Smooth muscle cell (in vitro differentiated cells): ENCODE measurements at regions not wholly inside any gene's neighbourhood (a gene's known extent, or its start where the extent isn't known, plus 50 kb on each side); places are given as distances from the start of the nearest gene placed in this dataset.

Experiments used
- DNase-seq: peaks from one replicate; lab custom pipeline; 2025; ENCODE audit not compliant: unreplicated experiment; lab: John Stamatoyannopoulos, UW
- H2AFZ ChIP-seq: fragments of 200-600 bp; sonication (generic); 2 replicates; pipeline ENCODE4 v1.6.0; 2016; ENCODE audit warnings: antibody characterized with exemption, low read depth, mild to moderate bottlenecking
- H3F3A ChIP-seq: fragments of 200-600 bp; sonication (generic); 2 replicates; pipeline ENCODE4 v1.6.0; 2017; ENCODE audit warnings: antibody characterized with exemption, low read depth
- H3K27ac ChIP-seq: fragments of 200-600 bp; sonication (generic); 2 replicates; pipeline ENCODE4 v1.5.1; 2016; ENCODE audit warnings: low read depth, mild to moderate bottlenecking
- H3K27me3 ChIP-seq: fragments of 200-600 bp; sonication (generic); 2 replicates; pipeline ENCODE4 v1.6.1; 2016; ENCODE audit warnings: low read depth, mild to moderate bottlenecking
- H3K36me3 ChIP-seq: fragments of 200-600 bp; sonication (generic); 2 replicates; pipeline ENCODE4 v1.5.1; 2016; ENCODE audit warnings: low read depth
- H3K4me1 ChIP-seq: fragments of 200-600 bp; sonication (generic); 2 replicates; pipeline ENCODE4 v1.5.1; 2016; ENCODE audit warnings: low read depth
- H3K4me2 ChIP-seq: fragments of 200-600 bp; sonication (generic); 2 replicates; pipeline ENCODE4 v1.6.0; 2016; ENCODE audit warnings: mild to moderate bottlenecking
- H3K4me3 ChIP-seq: fragments of 200-600 bp; sonication (generic); 2 replicates; pipeline ENCODE4 v1.5.1; 2016; ENCODE audit warnings: mild to moderate bottlenecking
- H3K79me2 ChIP-seq: fragments of 200-600 bp; sonication (generic); 2 replicates; pipeline ENCODE4 v1.6.0; 2016; ENCODE audit warnings: low read depth, mild to moderate bottlenecking
- H3K9ac ChIP-seq: fragments of 200-600 bp; sonication (generic); 2 replicates; pipeline ENCODE4 v1.6.0; 2016; ENCODE audit warnings: low read depth
- H3K9me3 ChIP-seq: fragments of 200-600 bp; sonication (generic); replicated peaks from 2 replicates; pipeline ENCODE4 v1.5.1; 2016; ENCODE audit warnings: low read depth
- H4K20me1 ChIP-seq: fragments of 200-600 bp; sonication (generic); 2 replicates; pipeline ENCODE4 v1.6.0; 2016; ENCODE audit warnings: low read depth
- WGBS: methylation state at CpG from one replicate; pipeline ENCODE4 v1.1.7; 2016; ENCODE audit warnings: low lambda C conversion rate; 5-methylcytosine and 5-hydroxymethylcytosine counted together
- TF ChIP-seq, protein P1 (sequence below): fragments of 200-600 bp; sonication (generic); IDR thresholded peaks from 2 replicates; pipeline ENCODE4 v1.5.1; 2017; ENCODE audit warnings: borderline replicate concordance, mild to moderate bottlenecking, antibody characterized with exemption; ENCODE audit not compliant: insufficient read depth, poor library complexity, severe bottlenecking

DNA sequence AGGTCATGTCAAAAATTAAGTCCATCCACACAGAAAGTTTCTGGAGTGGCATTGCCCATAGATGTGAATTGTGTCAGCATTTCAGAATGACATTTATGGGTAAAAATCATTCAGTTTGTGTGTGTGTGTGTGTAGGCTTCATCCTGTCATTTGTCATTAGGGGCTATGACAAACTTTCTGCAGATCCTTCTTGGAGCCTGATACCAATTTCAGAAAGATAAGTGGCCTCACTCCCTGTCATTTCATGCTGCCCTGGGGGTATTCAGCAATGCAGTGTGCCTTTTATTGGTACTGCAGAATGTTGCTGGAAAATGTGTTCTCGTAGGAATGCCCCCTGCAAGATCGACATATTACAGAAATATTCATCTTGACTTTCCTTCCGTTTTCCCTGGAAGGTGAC is 659.7 kb downstream of the NLGN4X start:
- Histone ChIP-seq H3K9ac (no peak overlapping the region), H3K4me1 (no peaks in the 10 kb centered on the region), H3K36me3 (no peaks in the 10 kb centered on the region), H3K27me3 (no peaks in the 10 kb centered on the region), H3F3A (no peaks in the 10 kb centered on the region), H4K20me1 (no peaks in the 10 kb centered on the region), H3K4me3 (no peak overlapping the region), H3K4me2 (no peak overlapping the region), H3K27ac (no peak overlapping the region), H3K79me2 (no peaks in the 10 kb centered on the region), H2AFZ (no peak overlapping the region), H3K9me3 (no peaks in the 10 kb centered on the region)
- DNase-seq = no peak
- TF ChIP-seq, protein P1, sequence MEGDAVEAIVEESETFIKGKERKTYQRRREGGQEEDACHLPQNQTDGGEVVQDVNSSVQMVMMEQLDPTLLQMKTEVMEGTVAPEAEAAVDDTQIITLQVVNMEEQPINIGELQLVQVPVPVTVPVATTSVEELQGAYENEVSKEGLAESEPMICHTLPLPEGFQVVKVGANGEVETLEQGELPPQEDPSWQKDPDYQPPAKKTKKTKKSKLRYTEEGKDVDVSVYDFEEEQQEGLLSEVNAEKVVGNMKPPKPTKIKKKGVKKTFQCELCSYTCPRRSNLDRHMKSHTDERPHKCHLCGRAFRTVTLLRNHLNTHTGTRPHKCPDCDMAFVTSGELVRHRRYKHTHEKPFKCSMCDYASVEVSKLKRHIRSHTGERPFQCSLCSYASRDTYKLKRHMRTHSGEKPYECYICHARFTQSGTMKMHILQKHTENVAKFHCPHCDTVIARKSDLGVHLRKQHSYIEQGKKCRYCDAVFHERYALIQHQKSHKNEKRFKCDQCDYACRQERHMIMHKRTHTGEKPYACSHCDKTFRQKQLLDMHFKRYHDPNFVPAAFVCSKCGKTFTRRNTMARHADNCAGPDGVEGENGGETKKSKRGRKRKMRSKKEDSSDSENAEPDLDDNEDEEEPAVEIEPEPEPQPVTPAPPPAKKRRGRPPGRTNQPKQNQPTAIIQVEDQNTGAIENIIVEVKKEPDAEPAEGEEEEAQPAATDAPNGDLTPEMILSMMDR = no peak
- 43% methylated on average over 3 of the region's 3 CpGs for WGBS

DNA sequence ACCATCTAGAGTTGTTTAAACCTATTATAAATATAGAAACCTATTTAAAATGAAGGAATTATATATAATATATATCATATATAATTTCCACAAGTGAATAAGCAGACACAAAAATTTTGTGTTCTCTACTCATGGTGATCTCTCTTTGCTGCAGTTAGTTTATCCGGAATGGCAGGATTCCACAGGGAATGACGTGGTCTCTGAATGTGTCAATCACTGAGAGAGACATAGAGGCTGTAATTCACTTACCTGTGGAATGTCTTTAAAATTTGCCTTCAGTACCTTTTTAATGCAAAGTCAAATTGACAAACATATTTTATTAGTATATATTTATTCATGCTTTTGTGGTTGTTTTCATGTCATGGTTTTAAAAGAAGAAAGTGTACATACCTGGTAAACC is 669.3 kb downstream of the NLGN4X start:
- Histone ChIP-seq H3K4me2 (peak overlapping the region; percentile 22), H3K4me1 (no peaks in the 10 kb centered on the region), H4K20me1 (no peaks in the 10 kb centered on the region), H3K27ac (peak overlapping the region; percentile 11), H3K4me3 (no peak overlapping the region), H3K27me3 (no peaks in the 10 kb centered on the region), H3K9me3 (peaks cover 5% of the 10 kb centered on the region), H2AFZ (no peak overlapping the region), H3F3A (no peaks in the 10 kb centered on the region), H3K9ac (no peak overlapping the region), H3K79me2 (no peaks in the 10 kb centered on the region), H3K36me3 (no peaks in the 10 kb centered on the region)
- no peak for DNase-seq
- WGBS = 73% methylated on average over 2 of the region's 2 CpGs
- TF ChIP-seq, protein P1 = no peak

DNA sequence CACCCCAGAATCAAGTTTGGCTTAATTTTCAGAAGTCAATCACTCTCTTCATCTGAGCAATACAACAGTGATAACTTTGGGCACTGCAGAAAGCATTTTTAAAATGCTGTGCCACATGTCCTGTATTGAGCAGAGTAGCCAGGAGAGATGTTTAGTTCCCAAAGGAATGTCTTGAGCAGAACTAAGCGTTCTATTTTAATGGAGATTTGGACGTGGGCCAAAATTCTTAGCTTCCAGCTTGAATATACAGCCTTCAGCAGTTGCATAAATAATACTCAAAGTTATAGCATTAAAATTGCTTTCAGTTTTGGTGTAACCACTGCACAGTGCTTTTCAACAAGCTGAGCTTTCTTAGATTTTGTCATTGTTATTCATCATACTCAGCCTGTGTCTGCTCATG is 679.2 kb downstream of the NLGN4X start:
- H2AFZ ChIP-seq = no peak overlapping the region
- H3K79me2 ChIP-seq = no peaks in the 10 kb centered on the region
- H3K4me1 ChIP-seq = no peaks in the 10 kb centered on the region
- no peak for DNase-seq
- TF ChIP-seq, protein P1 = no peak
- H3K27me3 ChIP-seq = no peaks in the 10 kb centered on the region
- no peaks in the 10 kb centered on the region for H3K9me3 ChIP-seq
- no peak overlapping the region for H3K4me2 ChIP-seq
- H3K9ac ChIP-seq = no peak overlapping the region
- no peaks in the 10 kb centered on the region for H3K36me3 ChIP-seq
- no peaks in the 10 kb centered on the region for H3F3A ChIP-seq
- no peaks in the 10 kb centered on the region for H4K20me1 ChIP-seq
- WGBS = 74% methylated on average over 2 of the region's 2 CpGs
- no peak overlapping the region for H3K27ac ChIP-seq
- no peak overlapping the region for H3K4me3 ChIP-seq

DNA sequence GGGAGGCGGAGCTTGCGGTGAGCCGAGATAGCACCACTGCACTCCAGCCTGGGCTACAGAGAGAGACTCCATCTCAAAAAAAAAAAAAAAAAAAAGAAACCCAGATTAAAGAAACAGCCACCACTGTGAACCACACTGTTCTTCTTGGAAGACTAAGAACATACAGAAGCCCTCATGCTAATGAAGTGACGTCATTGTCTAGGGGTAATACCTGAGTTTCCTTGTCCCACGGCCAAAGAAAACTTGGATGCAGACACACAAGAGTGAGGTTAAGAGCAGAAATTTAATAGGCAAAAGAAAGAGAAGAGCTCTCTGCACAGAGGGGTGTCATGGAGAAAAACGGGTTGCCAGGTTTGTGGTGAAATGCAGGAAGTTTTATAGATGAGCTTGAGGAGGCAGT is 691.6 kb downstream of the NLGN4X start:
- Histone ChIP-seq H3K9me3 (no peaks in the 10 kb centered on the region), H3K9ac (no peak overlapping the region), H3K4me3 (no peak overlapping the region), H3K4me1 (no peaks in the 10 kb centered on the region), H3K27me3 (no peaks in the 10 kb centered on the region), H3F3A (no peaks in the 10 kb centered on the region), H3K36me3 (no peaks in the 10 kb centered on the region), H3K4me2 (no peak overlapping the region), H2AFZ (no peak overlapping the region), H4K20me1 (no peaks in the 10 kb centered on the region), H3K79me2 (no peaks in the 10 kb centered on the region), H3K27ac (no peak overlapping the region)
- DNase-seq = no peak
- 93% methylated on average over 4 of the region's 6 CpGs for WGBS
- TF ChIP-seq, protein P1 = no peak
